ENCODE measurements at regions not wholly inside any gene's neighbourhood (a gene's known extent, or its start where the extent isn't known, plus 50 kb on each side); places are given as distances from the start of the nearest gene placed in this dataset.

DNA sequence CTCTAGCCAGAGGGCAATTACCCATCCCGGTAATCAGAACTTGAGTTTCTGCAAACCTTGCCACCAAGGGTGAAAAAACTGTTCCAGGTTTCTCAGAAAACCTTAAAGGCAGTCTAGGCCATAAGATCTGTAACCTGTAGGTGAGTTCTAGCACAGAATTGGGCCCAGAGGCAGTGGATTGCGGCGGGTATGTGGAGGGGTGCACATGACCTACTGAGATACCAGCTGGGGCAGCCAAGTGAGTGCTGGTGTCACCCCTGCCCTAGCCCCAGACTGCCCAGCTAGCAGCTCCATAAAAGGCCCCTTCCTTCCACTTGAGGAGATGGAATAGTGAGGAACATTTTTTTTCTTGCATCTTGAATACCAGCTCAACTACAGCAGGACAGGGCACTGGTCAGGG lies 176.7 kb downstream of the SMARCA1 start:
- TF ChIP-seq TAF1 (IDR thresholded peaks at IDR 0.05; ENCODE audit: low read depth) (no peak), YY1 (IDR thresholded peaks at IDR 0.05; ENCODE audit: low read depth) (no peak), USF1 (IDR thresholded peaks at IDR 0.05) (no peak), TCF12 (IDR thresholded peaks at IDR 0.05; ENCODE audit: low read depth) (no peak), EP300 (IDR thresholded peaks at IDR 0.05; ENCODE audit: borderline replicate concordance) (no peak)

DNA sequence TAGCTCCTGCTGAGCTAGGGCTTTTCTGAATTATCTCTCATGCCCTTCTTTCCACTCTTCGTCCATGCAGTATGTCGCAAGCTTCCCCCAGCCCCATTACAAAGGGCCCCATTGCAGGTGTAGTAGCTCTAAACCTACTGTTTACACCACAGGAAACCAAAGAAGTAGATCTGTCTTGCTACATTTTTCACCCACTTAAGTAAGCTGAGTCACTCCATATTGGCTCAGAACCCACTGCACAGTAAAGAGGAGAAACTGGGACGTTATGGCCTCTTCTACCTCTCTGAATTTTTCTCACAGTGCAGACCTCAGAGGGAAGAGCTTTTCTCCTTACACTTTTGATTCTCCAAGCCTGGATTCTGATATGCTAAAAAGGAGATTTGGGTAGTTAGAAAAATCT lies 200.2 kb downstream of the SMARCA1 start:
- no peak for TF ChIP-seq ZBTB7A (IDR thresholded peaks at IDR 0.05; ENCODE audit: low read depth)
- TF ChIP-seq TAF1 (IDR thresholded peaks at IDR 0.05; ENCODE audit: low read depth) = no peak
- no peak for TF ChIP-seq TCF12 (IDR thresholded peaks at IDR 0.05; ENCODE audit: low read depth)
- no peak for TF ChIP-seq RAD21 (IDR thresholded peaks at IDR 0.05; ENCODE audit: low read depth)
- no peak for TF ChIP-seq EGR1 (IDR thresholded peaks at IDR 0.05)
- no peak for TF ChIP-seq CEBPB (IDR thresholded peaks at IDR 0.05)
- no peak for TF ChIP-seq USF1 (IDR thresholded peaks at IDR 0.05)
- no peak for TF ChIP-seq NFIC (IDR thresholded peaks at IDR 0.05)
- TF ChIP-seq EP300 (IDR thresholded peaks at IDR 0.05; ENCODE audit: borderline replicate concordance) = no peak
- no peak for TF ChIP-seq CREB1 (IDR thresholded peaks at IDR 0.05; ENCODE audit: low read depth)
- TF ChIP-seq YY1 (IDR thresholded peaks at IDR 0.05; ENCODE audit: low read depth) = no peak

GRCh38 chrX:129318375-129318774 lies 204.9 kb downstream of the SMARCA1 start:
- TF ChIP-seq NFIC (IDR thresholded peaks at IDR 0.05) (no peak), USF1 (IDR thresholded peaks at IDR 0.05) (no peak), REST (IDR thresholded peaks at IDR 0.05; ENCODE audit: low read depth) (no peak), RAD21 (IDR thresholded peaks at IDR 0.05; ENCODE audit: low read depth) (peak; percentile 32; the same call in 1 of the 2 replicates), TCF12 (IDR thresholded peaks at IDR 0.05; ENCODE audit: low read depth) (no peak)

DNA sequence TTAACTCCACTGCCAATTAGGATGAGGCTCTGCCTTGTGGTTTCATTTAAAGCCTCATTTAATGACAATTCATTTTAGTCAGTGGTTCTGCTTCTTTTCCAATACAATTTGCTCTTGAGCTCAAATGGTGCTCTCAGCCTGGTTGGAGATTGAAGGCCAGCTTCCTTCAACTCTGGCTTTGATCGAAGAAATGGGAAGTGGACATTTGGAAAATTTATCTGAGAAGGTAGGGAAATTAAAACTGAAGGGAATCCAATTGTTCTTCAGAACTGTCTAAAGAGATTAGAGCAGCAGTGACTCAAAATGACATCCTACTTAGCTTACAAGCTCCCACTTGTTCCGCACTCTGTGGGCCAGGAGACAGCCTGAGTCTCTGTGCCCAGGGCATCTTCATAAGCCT lies 206.8 kb downstream of the SMARCA1 start:
- no peak for TF ChIP-seq EGR1 (IDR thresholded peaks at IDR 0.05)
- no peak for TF ChIP-seq NFIC (IDR thresholded peaks at IDR 0.05)
- no peak for TF ChIP-seq TEAD4 (IDR thresholded peaks at IDR 0.05)
- TF ChIP-seq ZBTB7A (IDR thresholded peaks at IDR 0.05; ENCODE audit: low read depth) = no peak
- TF ChIP-seq MAX (IDR thresholded peaks at IDR 0.05) = no peak
- TF ChIP-seq YY1 (IDR thresholded peaks at IDR 0.05; ENCODE audit: low read depth) = no peak
- TF ChIP-seq TAF1 (IDR thresholded peaks at IDR 0.05; ENCODE audit: low read depth) = no peak
- TF ChIP-seq EP300 (IDR thresholded peaks at IDR 0.05; ENCODE audit: borderline replicate concordance) = no peak
- TF ChIP-seq FOXM1 (IDR thresholded peaks at IDR 0.05; ENCODE audit: borderline replicate concordance, low read depth) = no peak
- no peak for TF ChIP-seq CREB1 (IDR thresholded peaks at IDR 0.05; ENCODE audit: low read depth)
- TF ChIP-seq RAD21 (IDR thresholded peaks at IDR 0.05; ENCODE audit: low read depth) = no peak
- TF ChIP-seq CEBPB (IDR thresholded peaks at IDR 0.05) = no peak
- TF ChIP-seq USF1 (IDR thresholded peaks at IDR 0.05) = no peak
- no peak for TF ChIP-seq REST (IDR thresholded peaks at IDR 0.05; ENCODE audit: low read depth)
- TF ChIP-seq TCF12 (IDR thresholded peaks at IDR 0.05; ENCODE audit: low read depth) = no peak

DNA sequence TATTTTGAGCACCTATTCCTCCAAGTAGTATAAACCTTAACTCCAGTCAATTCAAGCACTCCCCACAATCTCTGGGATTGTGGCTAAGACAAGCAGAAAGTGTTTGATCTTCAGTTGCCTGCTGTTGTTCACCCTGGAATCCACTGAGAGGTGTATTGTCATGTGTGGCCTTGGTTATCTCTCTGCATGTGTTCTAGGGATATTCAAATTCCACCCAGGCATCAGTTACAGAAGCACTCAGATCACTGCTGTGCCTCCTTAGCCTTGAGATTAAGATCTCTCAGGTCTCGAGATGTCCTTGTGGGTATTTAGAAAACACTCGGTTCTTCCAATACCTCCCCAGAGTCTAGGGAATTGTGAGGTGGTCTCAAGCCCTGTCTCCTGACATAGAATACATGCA lies 213.3 kb downstream of the SMARCA1 start:
- TF ChIP-seq EP300 (IDR thresholded peaks at IDR 0.05; ENCODE audit: borderline replicate concordance) (no peak), NFIC (IDR thresholded peaks at IDR 0.05) (no peak), MAX (IDR thresholded peaks at IDR 0.05) (no peak), YY1 (IDR thresholded peaks at IDR 0.05; ENCODE audit: low read depth) (no peak)

DNA sequence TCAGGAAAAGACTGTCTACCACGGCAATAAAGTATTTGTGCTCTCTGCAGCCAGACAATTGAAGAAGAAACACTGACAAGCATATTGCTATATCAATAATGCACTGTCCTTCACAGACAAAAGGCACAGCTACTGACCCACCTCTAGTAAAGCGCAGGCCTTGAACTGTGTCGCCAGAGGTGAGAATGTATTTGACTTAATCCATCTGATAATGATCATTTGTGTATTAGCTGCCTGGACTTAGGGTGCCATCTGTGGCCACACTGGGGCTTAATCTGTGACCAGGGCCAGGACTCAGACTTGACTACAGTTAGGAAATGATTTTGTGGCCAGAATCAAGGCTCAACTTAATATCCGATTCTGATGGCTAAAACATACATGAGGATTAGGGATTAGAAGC lies 260.4 kb downstream of the SMARCA1 start:
- TF ChIP-seq MAX (IDR thresholded peaks at IDR 0.05) (no peak), FOXM1 (IDR thresholded peaks at IDR 0.05; ENCODE audit: borderline replicate concordance, low read depth) (no peak), REST (IDR thresholded peaks at IDR 0.05; ENCODE audit: low read depth) (no peak), YY1 (IDR thresholded peaks at IDR 0.05; ENCODE audit: low read depth) (no peak), TEAD4 (IDR thresholded peaks at IDR 0.05) (no peak), NFIC (IDR thresholded peaks at IDR 0.05) (no peak), RAD21 (IDR thresholded peaks at IDR 0.05; ENCODE audit: low read depth) (no peak), ZBTB7A (IDR thresholded peaks at IDR 0.05; ENCODE audit: low read depth) (no peak), TAF1 (IDR thresholded peaks at IDR 0.05; ENCODE audit: low read depth) (no peak), CREB1 (IDR thresholded peaks at IDR 0.05; ENCODE audit: low read depth) (no peak), TCF12 (IDR thresholded peaks at IDR 0.05; ENCODE audit: low read depth) (no peak), EP300 (IDR thresholded peaks at IDR 0.05; ENCODE audit: borderline replicate concordance) (no peak), USF1 (IDR thresholded peaks at IDR 0.05) (no peak)
